Esophagus muscularis mucosa (tissue), 4 donors: ENCODE measurements at regions not wholly inside any gene's neighbourhood (a gene's known extent, or its start where the extent isn't known, plus 50 kb on each side); places are given as distances from the start of the nearest gene placed in this dataset.
"Not testable (repeated sequence)": the region's sequence is repeated elsewhere in the genome, so short reads cannot be mapped to it uniquely, and the experiment has no call there.

Experiments
- DNase-seq: peaks from one replicate; pipeline ENCODE4 v3.0.0-alpha.2; 2017; ENCODE audit errors: extremely low spot score
- H3K27ac ChIP-seq, 4 donors: fragments of 200-600 bp; sonication (generic); replicated peaks in 1 of 4; 1 replicate in 3 of 4; 2 replicates in 1 of 4; pipeline ENCODE4 v1.5.1; 2016 to 2019; ENCODE audit warnings: mild to moderate bottlenecking in 1 of 4
- H3K27me3 ChIP-seq, 4 donors: fragments of 200-600 bp; sonication (generic); one replicate each; pipeline versions ENCODE4 v1.5.1 to v1.6.0; 2016 to 2019
- H3K36me3 ChIP-seq, 4 donors: fragments of 200-600 bp; sonication (generic); one replicate each; pipeline ENCODE4 v1.5.1; 2016 to 2019
- H3K4me1 ChIP-seq, 4 donors: fragments of 200-600 bp; sonication (generic); one replicate each; pipeline ENCODE4 v1.5.1; 2016 to 2019
- H3K4me3 ChIP-seq, 4 donors: fragments of 200-600 bp; sonication (generic); 1 replicate in 2 of 4; 2 replicates in 2 of 4; pipeline ENCODE4 v1.5.1; 2016 to 2019; ENCODE audit warnings: mild to moderate bottlenecking in 4 of 4, moderate library complexity in 1 of 4
- H3K9me3 ChIP-seq, 4 donors: fragments of 200-600 bp; sonication (generic); 1 replicate in 3 of 4; 2 replicates in 1 of 4; pipeline ENCODE4 v1.5.1; 2016 to 2019
- EP300 ChIP-seq: sonication (generic); formaldehyde crosslinking; IDR thresholded peaks from one replicate; pipeline ENCODE4 v1.6.1; 2017; ENCODE audit warnings: antibody characterized with exemption
- POLR2A ChIP-seq: fragments of 450-650 bp; IDR thresholded peaks from one replicate; pipeline ENCODE4 v1.6.1; 2017; ENCODE audit warnings: antibody characterized with exemption, moderate library complexity, mild to moderate bottlenecking, low read depth
- POLR2AphosphoS5 ChIP-seq, 2 donors: sonication (generic); formaldehyde crosslinking; IDR thresholded peaks; one replicate each; pipeline ENCODE4 v1.6.1; 2017; ENCODE audit warnings: antibody characterized with exemption in 2 of 2
- WGBS: methylation state at CpG from one replicate; pipeline ENCODE4 v1.1.5; 2018; 5-methylcytosine and 5-hydroxymethylcytosine counted together
- intact Hi-C: fragments of 100-400 bp; cut with DNase I; formaldehyde crosslinking; loops from one replicate; pipeline ENCODE4 v1.15.1; 2023
- small RNA-seq, 3 donors: library from RNA; depleted of rRNA; stranded (forward); fragments of <200 nt; gene quantifications; one replicate each; pipeline ENCODE3, GENCODE V24; 2016
- TF ChIP-seq, protein P1 (sequence below), 3 experiments: fragments of 200-600 bp in 2 of 3; fragments of 450-650 bp in 1 of 3; sonication (generic) in 2 of 3; IDR thresholded peaks; one replicate each; pipeline ENCODE4 v1.5.1; 2017 to 2019; ENCODE audit warnings: antibody characterized with exemption in 3 of 3, mild to moderate bottlenecking in 2 of 3, moderate library complexity in 1 of 3

DNA sequence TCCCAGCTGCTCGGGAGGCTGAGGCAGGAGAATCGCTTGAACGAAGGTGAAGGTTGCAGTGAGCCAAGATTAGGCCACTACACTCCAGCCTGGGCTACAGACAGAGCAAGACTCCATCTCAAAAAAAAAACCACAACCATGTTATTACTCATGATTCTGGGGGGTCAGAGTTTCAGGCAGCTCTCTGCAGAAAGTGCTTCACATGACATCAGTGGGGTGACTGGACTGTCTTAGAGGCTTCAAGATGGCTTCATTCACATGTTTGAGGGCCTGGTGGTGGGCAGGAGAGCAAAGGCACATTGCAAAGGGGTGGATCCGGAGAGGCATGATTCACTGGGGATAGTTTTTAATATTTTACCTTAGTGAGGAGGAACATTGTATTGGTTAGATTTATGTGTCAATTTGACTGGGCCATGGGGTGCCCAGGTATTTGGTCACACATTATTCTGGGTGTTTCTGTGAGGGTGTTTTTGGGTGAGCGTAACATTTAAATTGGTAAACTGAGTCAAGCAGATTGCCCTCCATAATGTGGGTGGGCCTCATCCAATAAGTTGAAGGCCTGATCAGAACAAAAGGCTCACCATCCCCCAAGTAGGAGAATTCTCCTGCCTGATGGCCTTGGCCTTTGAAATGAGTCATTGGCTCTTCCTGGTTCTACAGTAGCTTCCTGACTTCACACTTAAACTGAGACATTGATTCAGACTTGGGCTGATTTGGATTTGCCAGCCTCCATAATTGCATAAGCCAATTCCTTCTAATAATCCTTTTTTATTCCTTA, 109.8 kb downstream of the GOSR1 start:
- Histone ChIP-seq H3K27ac (no peak overlapping the region), H3K36me3 (no peaks in the 10 kb centered on the region), H3K9me3 (no peaks in the 10 kb centered on the region), H3K27me3 (no peaks in the 10 kb centered on the region), H3K4me3 (no peak overlapping the region), H3K4me1 (no peaks in the 10 kb centered on the region)
- no peak for DNase-seq
- intact Hi-C loops: no loop called here
- TF ChIP-seq EP300 (no peak), POLR2A (no peak), POLR2AphosphoS5 (IDR thresholded peaks at IDR 0.05) (no peak)
- TF ChIP-seq, protein P1, sequence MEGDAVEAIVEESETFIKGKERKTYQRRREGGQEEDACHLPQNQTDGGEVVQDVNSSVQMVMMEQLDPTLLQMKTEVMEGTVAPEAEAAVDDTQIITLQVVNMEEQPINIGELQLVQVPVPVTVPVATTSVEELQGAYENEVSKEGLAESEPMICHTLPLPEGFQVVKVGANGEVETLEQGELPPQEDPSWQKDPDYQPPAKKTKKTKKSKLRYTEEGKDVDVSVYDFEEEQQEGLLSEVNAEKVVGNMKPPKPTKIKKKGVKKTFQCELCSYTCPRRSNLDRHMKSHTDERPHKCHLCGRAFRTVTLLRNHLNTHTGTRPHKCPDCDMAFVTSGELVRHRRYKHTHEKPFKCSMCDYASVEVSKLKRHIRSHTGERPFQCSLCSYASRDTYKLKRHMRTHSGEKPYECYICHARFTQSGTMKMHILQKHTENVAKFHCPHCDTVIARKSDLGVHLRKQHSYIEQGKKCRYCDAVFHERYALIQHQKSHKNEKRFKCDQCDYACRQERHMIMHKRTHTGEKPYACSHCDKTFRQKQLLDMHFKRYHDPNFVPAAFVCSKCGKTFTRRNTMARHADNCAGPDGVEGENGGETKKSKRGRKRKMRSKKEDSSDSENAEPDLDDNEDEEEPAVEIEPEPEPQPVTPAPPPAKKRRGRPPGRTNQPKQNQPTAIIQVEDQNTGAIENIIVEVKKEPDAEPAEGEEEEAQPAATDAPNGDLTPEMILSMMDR (IDR thresholded peaks at IDR 0.05): no peak
- WGBS: 98% methylated on average over 5 of the region's 5 CpGs

DNA sequence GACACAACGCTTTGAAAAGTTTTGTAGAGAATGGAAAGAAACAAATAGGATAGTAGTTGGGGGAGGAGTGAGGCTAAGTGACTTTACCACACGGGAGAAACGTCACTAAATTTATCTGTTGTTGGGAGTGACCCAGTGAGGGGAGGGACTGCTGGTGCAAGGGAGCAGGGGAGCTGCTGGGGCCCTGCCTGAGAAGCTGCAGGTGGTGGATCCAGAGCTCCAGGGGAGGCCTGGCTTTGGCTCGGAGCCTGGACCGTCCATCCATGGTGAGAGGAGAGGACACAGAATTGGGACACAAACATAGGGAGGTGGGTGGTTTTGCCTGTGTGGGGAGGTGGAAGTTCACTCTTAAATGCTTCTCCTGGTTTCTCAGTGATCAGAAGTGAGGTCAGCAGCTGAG, 107.6 kb downstream of the GOSR1 start:
- no peak for DNase-seq
- Histone ChIP-seq H3K4me1 (no peaks in the 10 kb centered on the region), H3K9me3 (no peaks in the 10 kb centered on the region), H3K4me3 (no peak overlapping the region), H3K36me3 (no peaks in the 10 kb centered on the region), H3K27me3 (no peaks in the 10 kb centered on the region), H3K27ac (no peak overlapping the region)
- no peak for TF ChIP-seq POLR2AphosphoS5 (IDR thresholded peaks at IDR 0.05)
- TF ChIP-seq, protein P1 (IDR thresholded peaks at IDR 0.05): no peak
- no peak for TF ChIP-seq POLR2A
- no peak for TF ChIP-seq EP300
- intact Hi-C loops: no loop called here
- 45% methylated on average over 5 of the region's 5 CpGs for WGBS

DNA sequence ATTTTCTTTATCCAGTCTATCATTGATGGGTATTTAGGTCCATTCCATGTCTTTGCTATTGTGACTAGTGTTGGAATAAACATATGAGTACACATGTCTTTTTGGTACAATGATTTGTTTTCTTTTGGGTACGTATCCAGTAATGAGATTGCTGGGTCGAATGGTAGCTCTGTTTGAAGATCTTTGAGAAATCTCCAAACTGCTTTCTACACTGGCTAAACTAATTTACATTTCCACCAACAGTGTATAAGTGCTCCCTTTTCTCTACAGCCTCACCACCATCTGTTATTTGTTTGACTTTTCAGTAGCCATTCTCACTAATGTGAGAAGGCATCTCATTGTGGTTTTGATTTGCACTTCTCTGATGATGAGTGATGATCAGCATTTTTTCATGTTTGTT, 103.7 kb downstream of the GOSR1 start:
- Histone ChIP-seq H3K27ac (no peak overlapping the region), H3K36me3 (no peaks in the 10 kb centered on the region), H3K27me3 (peaks cover 0 to 5% (median 0%) of the 10 kb centered on the region in 4 donors), H3K9me3 (no peaks in the 10 kb centered on the region), H3K4me1 (no peaks in the 10 kb centered on the region), H3K4me3 (no peak overlapping the region)
- DNase-seq: no peak
- intact Hi-C loops: no loop called here
- WGBS: 100% methylated on average over 2 of the region's 2 CpGs
- TF ChIP-seq POLR2A (no peak), EP300 (no peak), POLR2AphosphoS5 (IDR thresholded peaks at IDR 0.05) (no peak)

DNA sequence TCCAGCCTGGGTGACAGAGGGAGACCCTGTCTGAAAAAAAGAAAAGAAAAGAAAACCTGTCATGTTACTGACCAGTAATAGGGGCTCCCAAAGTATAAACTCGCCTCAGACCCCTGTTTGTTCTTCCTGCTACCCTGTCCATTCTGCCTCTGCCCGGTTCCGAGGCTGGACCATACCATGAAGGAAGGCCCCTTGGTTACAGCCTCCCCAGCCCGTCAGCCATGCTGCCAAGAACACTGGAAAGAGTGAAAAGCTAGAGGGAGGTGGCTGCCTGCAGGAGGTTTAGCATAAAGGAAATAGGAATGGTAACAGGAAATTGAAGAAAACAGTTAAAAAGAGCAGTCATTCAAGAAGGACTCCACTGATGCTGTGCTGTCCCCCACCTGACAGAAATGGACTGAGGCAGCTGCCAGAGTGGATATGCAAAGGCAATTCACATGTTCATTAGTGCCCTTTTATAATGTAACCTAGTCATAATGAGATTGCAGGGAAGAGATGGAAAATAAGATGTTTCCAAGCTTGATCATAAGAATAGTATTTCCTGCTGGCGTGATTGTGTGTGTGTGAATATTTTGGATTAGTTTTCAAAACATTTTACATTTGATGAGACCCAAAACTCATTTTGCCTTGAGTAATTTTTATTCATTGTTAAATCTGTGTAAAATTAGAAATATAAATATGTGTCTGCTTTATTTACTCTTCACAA, 102.6 kb downstream of the GOSR1 start:
- Histone ChIP-seq H3K4me1 (no peaks in the 10 kb centered on the region), H3K9me3 (no peaks in the 10 kb centered on the region), H3K27ac (no peak overlapping the region), H3K36me3 (no peaks in the 10 kb centered on the region), H3K27me3 (peaks cover 0 to 5% (median 0%) of the 10 kb centered on the region in 4 donors), H3K4me3 (no peak overlapping the region)
- intact Hi-C loops: no loop called here
- no peak for DNase-seq
- 82% methylated on average over 5 of the region's 5 CpGs for WGBS
- TF ChIP-seq POLR2AphosphoS5 (IDR thresholded peaks at IDR 0.05) (no peak), POLR2A (no peak), EP300 (no peak)
- TF ChIP-seq, protein P1 (IDR thresholded peaks at IDR 0.05): no peak

DNA sequence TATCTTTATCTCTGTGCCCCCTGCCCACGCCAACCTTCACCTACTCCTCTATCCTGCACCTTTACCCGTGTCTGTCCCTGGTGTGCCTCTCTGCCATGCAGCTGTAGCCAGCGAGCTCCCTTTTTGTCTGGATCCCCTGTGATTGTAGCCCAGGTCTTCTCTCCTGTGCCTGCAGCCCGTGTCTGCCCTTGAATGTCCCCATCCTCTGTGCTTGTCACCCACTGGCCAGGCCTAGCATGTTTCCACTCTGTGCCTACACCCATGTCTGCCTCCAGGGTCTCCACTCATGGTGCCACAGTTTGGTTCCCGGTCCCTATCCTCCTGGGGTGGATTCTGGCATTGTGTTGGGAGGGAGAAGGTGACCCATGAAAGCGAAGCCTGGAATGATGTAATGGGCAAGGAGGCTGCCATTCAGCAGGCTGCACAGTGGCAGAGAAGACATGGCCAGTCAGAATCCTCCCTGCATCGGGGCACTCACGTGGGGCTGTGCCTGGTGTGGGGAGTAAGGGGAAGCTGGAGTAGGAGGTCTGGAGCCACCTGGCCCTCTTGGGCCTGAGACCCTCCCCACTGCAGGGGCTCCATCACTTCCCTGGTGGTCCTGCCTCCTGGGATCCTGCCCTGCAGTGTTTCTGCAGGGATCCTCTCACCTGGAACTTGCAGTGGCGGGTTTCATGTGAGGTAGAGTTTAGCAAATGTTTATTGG, 101.0 kb downstream of the GOSR1 start:
- H3K27me3 ChIP-seq, H3K36me3 ChIP-seq, intact Hi-C loops, H3K9me3 ChIP-seq, H3K4me3 ChIP-seq, DNase-seq, H3K4me1 ChIP-seq, H3K27ac ChIP-seq: not testable (repeated sequence)
- WGBS: 83% methylated on average over 9 of the region's 9 CpGs

Small RNAs in the stretch of these regions (small RNA-seq; reads per million reads assigned to genes)
- gene AC005562.1 (0 reads per million in 3 donors), gene AC127024.7 (0 reads per million in 3 donors), gene RN7SL316P (0 reads per million in 3 donors)
